H1 (cell line): ENCODE measurements at regions not wholly inside any gene's neighbourhood (a gene's known extent, or its start where the extent isn't known, plus 50 kb on each side); places are given as distances from the start of the nearest gene placed in this dataset.

Source experiments
- CTCF ChIA-PET: fragments of 300-600 bp; sonication (Branson Sonifier 250); formaldehyde crosslinking; loops from one replicate; lab custom pipeline; 2021; ENCODE audit not compliant: partially characterized antibody; lab: Charles Lee
- POLR2A ChIA-PET: fragments of 300-600 bp; sonication (Branson Sonifier 250); formaldehyde crosslinking; loops from one replicate; lab custom pipeline; 2021; ENCODE audit warnings: inconsistent platforms; ENCODE audit not compliant: partially characterized antibody; lab: Charles Lee
- DNase-seq, 2 experiments: peaks; one replicate each; pipeline versions ENCODE4 v3.0.0 to v3.0.0-alpha.2; 2010 to 2022; ENCODE audit warnings: low spot score in 2 of 2, low read depth in 1 of 2, mixed read lengths in 1 of 2
- FAIRE-seq: peaks from 2 replicates; lab custom pipeline; 2011; peaks lifted over from hg19 to GRCh38; lab: Jason Lieb, UNC
- H2AFZ ChIP-seq: 2 replicates; pipeline ENCODE4 v1.8.1; 2012; ENCODE audit warnings: low read length, inconsistent platforms
- H2AK5ac ChIP-seq: 2 replicates; pipeline ENCODE4 v1.6.1; 2013; ENCODE audit warnings: low read depth, low read length
- H2BK120ac ChIP-seq: replicated peaks from 2 replicates; pipeline ENCODE3; 2013; ENCODE audit warnings: low read depth, low read length, inconsistent platforms
- H2BK12ac ChIP-seq: 2 replicates; pipeline ENCODE4 v1.6.1; 2013; ENCODE audit warnings: low read depth, low read length
- H2BK15ac ChIP-seq: 2 replicates; pipeline ENCODE4 v1.6.1; 2013; ENCODE audit warnings: low read length
- H2BK20ac ChIP-seq: 2 replicates; pipeline ENCODE4 v1.6.1; 2013; ENCODE audit warnings: low read length
- H2BK5ac ChIP-seq: 2 replicates; pipeline ENCODE4 v1.6.1; 2013; ENCODE audit warnings: low read depth, low read length
- H3K14ac ChIP-seq: 2 replicates; pipeline ENCODE4 v1.6.1; 2013; ENCODE audit warnings: inconsistent platforms; ENCODE audit not compliant: insufficient read length
- H3K18ac ChIP-seq: 2 replicates; pipeline ENCODE4 v1.6.1; 2013; ENCODE audit warnings: low read length; ENCODE audit errors: extremely low read depth
- H3K23ac ChIP-seq: 2 replicates; pipeline ENCODE4 v1.6.1; 2013; ENCODE audit warnings: inconsistent platforms; ENCODE audit not compliant: insufficient read length
- H3K23me2 ChIP-seq: 2 replicates; pipeline ENCODE4 v1.6.1; 2013; ENCODE audit warnings: low read depth, low read length
- H3K27ac ChIP-seq: 2 replicates; pipeline ENCODE4 v1.6.1; 2011; ENCODE audit warnings: low read depth, low read length, inconsistent platforms
- H3K27me3 ChIP-seq, 4 experiments: replicated peaks in 1 of 4; 1 replicate in 1 of 4; 2 replicates in 3 of 4; pipeline versions ENCODE4 v1.6.1 to v1.8.1; 2011 to 2013; ENCODE audit warnings: low read length in 3 of 4, mild to moderate bottlenecking in 3 of 4, inconsistent platforms in 2 of 4, mixed read lengths in 2 of 4, moderate library complexity in 1 of 4; ENCODE audit not compliant: control insufficient read depth in 3 of 4, insufficient read depth in 3 of 4; ENCODE audit errors: extremely low read depth in 1 of 4
- H3K36me3 ChIP-seq, 4 experiments: 2 replicates each; pipeline versions ENCODE4 v1.6.1 to v1.8.1; 2011 to 2013; ENCODE audit warnings: mild to moderate bottlenecking in 4 of 4, low read length in 3 of 4, moderate library complexity in 2 of 4, control low read depth in 1 of 4, inconsistent platforms in 1 of 4; ENCODE audit not compliant: insufficient read depth in 4 of 4, control insufficient read depth in 2 of 4
- H3K4ac ChIP-seq: replicated peaks from 2 replicates; pipeline ENCODE3; 2013; ENCODE audit warnings: low read length, low read depth, mixed read lengths, inconsistent platforms; ENCODE audit not compliant: insufficient read length
- H3K4me1 ChIP-seq, 4 experiments: replicated peaks in 1 of 4; 1 replicate in 1 of 4; 2 replicates in 3 of 4; pipeline versions ENCODE4 v1.6.1 to v1.8.1; 2011 to 2013; ENCODE audit warnings: low read length in 3 of 4, inconsistent platforms in 2 of 4, mixed read lengths in 1 of 4; ENCODE audit not compliant: insufficient read depth in 4 of 4, control insufficient read depth in 3 of 4
- H3K4me2 ChIP-seq, 2 experiments: 2 replicates each; pipeline versions ENCODE4 v1.6.1 to v1.8.1; 2011 to 2013; ENCODE audit warnings: low read depth in 2 of 2, low read length in 2 of 2, control low read depth in 1 of 2, inconsistent platforms in 1 of 2, mild to moderate bottlenecking in 1 of 2; ENCODE audit not compliant: insufficient read depth in 1 of 2
- H3K4me3 ChIP-seq, 4 experiments: fragments of 200-600, 300-600 bp in 1 of 4; sonication (generic), shearing (Covaris generic), sonication (Bioruptor Twin) in 1 of 4; 2 replicates each; pipeline versions ENCODE4 v1.5.1 to v1.8.1; 2011 to 2016; ENCODE audit warnings: low read length in 4 of 4, low read depth in 3 of 4, control low read depth in 2 of 4, inconsistent platforms in 2 of 4, mild to moderate bottlenecking in 2 of 4, mixed read lengths in 1 of 4, moderate library complexity in 1 of 4; ENCODE audit not compliant: insufficient read depth in 2 of 4; ENCODE audit errors: extremely low read depth in 1 of 4
- H3K56ac ChIP-seq: replicated peaks from 2 replicates; pipeline ENCODE3; 2013; ENCODE audit warnings: low read depth, mild to moderate bottlenecking, mixed read lengths, low read length, inconsistent platforms; ENCODE audit not compliant: insufficient read length
- H3K79me1 ChIP-seq: 2 replicates; pipeline ENCODE4 v1.6.1; 2013; ENCODE audit warnings: low read depth, low read length, control low read depth
- H3K79me2 ChIP-seq, 2 experiments: 2 replicates each; pipeline versions ENCODE4 v1.6.1 to v1.8.1; 2012 to 2013; ENCODE audit warnings: low read length in 2 of 2, mild to moderate bottlenecking in 2 of 2, inconsistent platforms in 1 of 2; ENCODE audit not compliant: insufficient read depth in 2 of 2, control insufficient read depth in 1 of 2
- H3K9ac ChIP-seq, 4 experiments: replicated peaks in 1 of 4; 1 replicate in 1 of 4; 2 replicates in 3 of 4; pipeline versions ENCODE4 v1.6.1 to v1.8.1; 2011 to 2013; ENCODE audit warnings: low read depth in 3 of 4, low read length in 3 of 4, control low read depth in 2 of 4, mild to moderate bottlenecking in 2 of 4, moderate library complexity in 2 of 4, inconsistent platforms in 1 of 4; ENCODE audit errors: extremely low read depth in 1 of 4
- H3K9me3 ChIP-seq, 2 experiments: 2 replicates each; pipeline versions ENCODE4 v1.6.1 to v1.8.1; 2012 to 2013; ENCODE audit warnings: mild to moderate bottlenecking in 2 of 2, moderate library complexity in 2 of 2, control low read depth in 1 of 2, inconsistent platforms in 1 of 2, low read depth in 1 of 2, low read length in 1 of 2, mixed read lengths in 1 of 2; ENCODE audit not compliant: insufficient read depth in 2 of 2
- H4K20me1 ChIP-seq, 2 experiments: replicated peaks in 1 of 2; 2 replicates each; pipeline versions ENCODE3 to v1.8.1; 2011 to 2013; ENCODE audit warnings: inconsistent platforms in 2 of 2, low read length in 2 of 2, mild to moderate bottlenecking in 1 of 2; ENCODE audit not compliant: insufficient read depth in 2 of 2, control insufficient read depth in 1 of 2
- H4K5ac ChIP-seq: 2 replicates; pipeline ENCODE4 v1.6.1; 2013; ENCODE audit warnings: low read length, low read depth, mixed read lengths, inconsistent platforms; ENCODE audit not compliant: insufficient read length
- H4K8ac ChIP-seq: 2 replicates; pipeline ENCODE4 v1.8.0; 2013; ENCODE audit warnings: mild to moderate bottlenecking, moderate library complexity, low read length, inconsistent platforms; ENCODE audit not compliant: insufficient read depth; ENCODE audit errors: extremely low read depth
- H4K91ac ChIP-seq: replicated peaks from 2 replicates; pipeline ENCODE3; 2013; ENCODE audit warnings: low read length, mixed read lengths, inconsistent platforms; ENCODE audit not compliant: insufficient read length
- E2F6 ChIP-seq: IDR thresholded peaks from 2 replicates; pipeline ENCODE4 v1.6.1; 2012; ENCODE audit warnings: inconsistent platforms
- HDAC6 ChIP-seq: IDR thresholded peaks from one replicate; pipeline ENCODE4 v1.7.1; 2012; ENCODE audit warnings: low read depth, mild to moderate bottlenecking, inconsistent platforms, low read length, moderate library complexity
- JUND ChIP-seq: IDR thresholded peaks from 2 replicates; pipeline ENCODE4 v1.6.1; 2011; ENCODE audit warnings: mild to moderate bottlenecking, improper control_type of control experiment, low read length
- RBBP5 ChIP-seq: IDR thresholded peaks from 2 replicates; pipeline ENCODE4 v1.7.1; 2012; ENCODE audit warnings: low read depth, mild to moderate bottlenecking, inconsistent platforms, low read length, moderate library complexity, borderline replicate concordance
- SRF ChIP-seq: IDR thresholded peaks from 2 replicates; pipeline ENCODE4 v1.6.1; 2011; ENCODE audit warnings: mild to moderate bottlenecking, low read depth, low read length, moderate library complexity
- TAF1 ChIP-seq: IDR thresholded peaks from 2 replicates; pipeline ENCODE4 v1.6.1; 2011; ENCODE audit warnings: mild to moderate bottlenecking, low read depth, low read length
- WGBS, 2 experiments: shearing (Covaris generic) in 1 of 2; methylation state at CpG; one replicate each; pipeline versions ENCODE4 v1.1.6 to v1.1.7; 2013 to 2015; ENCODE audit warnings: low lambda C conversion rate in 2 of 2, mixed read lengths in 2 of 2, inconsistent platforms in 1 of 2, low coverage in 1 of 2, missing lambda C conversion rate in 1 of 2; ENCODE audit not compliant: insufficient replicate concordance in 2 of 2, insufficient coverage in 1 of 2, insufficient read length in 1 of 2; ENCODE audit errors: extremely low coverage in 1 of 2, missing lambda C conversion rate in 1 of 2; 5-methylcytosine and 5-hydroxymethylcytosine counted together

DNA sequence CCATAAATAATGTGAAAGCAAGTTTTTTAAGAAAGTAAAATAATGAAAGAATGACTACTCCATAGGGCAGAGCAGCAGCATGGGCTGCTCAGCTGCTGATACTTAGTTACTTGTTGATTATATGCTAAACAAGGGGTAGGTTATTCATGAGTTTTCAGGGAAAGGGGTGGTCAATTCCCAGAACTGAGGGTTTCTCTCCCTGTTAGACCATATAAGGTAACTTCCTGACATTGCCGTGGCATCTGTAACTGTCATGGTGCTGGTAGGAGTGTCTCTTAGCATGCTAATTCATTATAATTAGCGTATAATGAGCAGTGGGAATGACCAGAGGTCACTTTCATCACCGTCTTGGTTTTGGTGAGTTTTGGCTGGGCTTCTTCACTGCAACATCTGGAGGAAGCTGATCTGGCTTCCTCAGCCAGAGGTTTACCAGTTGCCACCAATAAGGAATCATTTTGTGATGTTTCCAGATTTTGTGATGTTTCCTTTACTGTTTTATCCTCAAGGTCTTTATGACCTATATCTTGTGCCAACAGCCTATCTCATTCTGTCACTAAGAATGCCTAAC is 121.8 kb upstream of the CHL1 start:
- H2AFZ ChIP-seq, result no peak overlapping the region
- no peak overlapping the region for H2BK12ac ChIP-seq
- H3K4me3 ChIP-seq, result no peak overlapping the region
- H2BK120ac ChIP-seq, result no peak overlapping the region
- no peak overlapping the region for H2BK20ac ChIP-seq
- H4K8ac ChIP-seq, result no peak overlapping the region
- no peak overlapping the region for H3K9ac ChIP-seq
- H3K36me3 ChIP-seq, result no peaks in the 10 kb centered on the region
- no peak overlapping the region for H3K56ac ChIP-seq
- ChIA-PET POLR2A (no interaction called here), CTCF (no interaction called here)
- H4K20me1 ChIP-seq, result no peaks in the 10 kb centered on the region
- H2AK5ac ChIP-seq, result no peak overlapping the region
- no peak overlapping the region for H4K91ac ChIP-seq
- H2BK15ac ChIP-seq, result no peak overlapping the region
- WGBS, 2 experiments, result 88% methylated on average over 3 of the region's 3 CpGs; no CpG with 5 or more reads in 1 of the 2 experiments
- no peak overlapping the region for H3K27ac ChIP-seq
- TF ChIP-seq RBBP5 (no peak), HDAC6 (no peak), JUND (no peak), E2F6 (no peak), SRF (peak; percentile 60; the same call in 1 of the 2 replicates), TAF1 (no peak)
- TF ChIP-seq, all 59 proteins: peak for 1
- H3K27me3 ChIP-seq, result no peaks in the 10 kb centered on the region
- no peaks in the 10 kb centered on the region for H3K79me2 ChIP-seq
- no peak overlapping the region for H3K4ac ChIP-seq
- no peaks in the 10 kb centered on the region for H3K79me1 ChIP-seq
- peaks cover 0 to 5% (median under 1%) of the 10 kb centered on the region in 4 experiments; a peak in 2 of 7 replicates for H3K4me1 ChIP-seq
- H2BK5ac ChIP-seq, result no peak overlapping the region
- no peaks in the 10 kb centered on the region for H3K23me2 ChIP-seq
- H3K23ac ChIP-seq, result no peak overlapping the region
- H3K14ac ChIP-seq, result no peak overlapping the region
- FAIRE-seq, result no peak
- H4K5ac ChIP-seq, result no peak overlapping the region
- no peak for DNase-seq
- H3K9me3 ChIP-seq, result no peaks in the 10 kb centered on the region
- H3K4me2 ChIP-seq, result no peak overlapping the region
- no peak overlapping the region for H3K18ac ChIP-seq
